LNCaP clone FGC (cell line): ENCODE measurements at regions not wholly inside any gene's neighbourhood (a gene's known extent, or its start where the extent isn't known, plus 50 kb on each side); places are given as distances from the start of the nearest gene placed in this dataset.
"Not testable (repeated sequence)": the region's sequence is repeated elsewhere in the genome, so short reads cannot be mapped to it uniquely, and the experiment has no call there.

Experiments used
- DNase-seq: peaks from one replicate; pipeline ENCODE4 v3.0.0-alpha.2; 2011; ENCODE audit warnings: low read depth
- H3K4me3 ChIP-seq: 2 replicates; pipeline ENCODE4 v1.5.1; 2011; ENCODE audit warnings: mild to moderate bottlenecking, low read depth, low read length, control low read depth
- CTCF ChIP-seq: IDR thresholded peaks from 2 replicates; pipeline ENCODE4 v1.5.1; 2012; ENCODE audit warnings: mild to moderate bottlenecking; ENCODE audit not compliant: control insufficient read depth, insufficient read depth; ENCODE audit errors: extremely low read depth

- no peak overlapping the region for H3K4me3 ChIP-seq
- no peak for DNase-seq
- no peak for TF ChIP-seq CTCF
These were observed 184.6 kb upstream of the CMC1 start for GRCh38 chr3:28056806-28057205.

GRCh38 chr3:28057539-28057938 lies 183.9 kb upstream of the CMC1 start:
- H3K4me3 ChIP-seq: no peak overlapping the region
- no peak for TF ChIP-seq CTCF
- no peak for DNase-seq

- DNase-seq: not testable (repeated sequence)
- H3K4me3 ChIP-seq: peak overlapping the region; percentile 56
These were observed 182.2 kb upstream of the CMC1 start for GRCh38 chr3:28059199-28059598.

GRCh38 chr3:28066020-28066419 lies 175.4 kb upstream of the CMC1 start:
- TF ChIP-seq CTCF: no peak
- no peak overlapping the region for H3K4me3 ChIP-seq
- no peak for DNase-seq

GRCh38 chr3:28067014-28067413 lies 174.4 kb upstream of the CMC1 start:
- DNase-seq: no peak
- no peak overlapping the region for H3K4me3 ChIP-seq
- TF ChIP-seq CTCF: no peak

- no peak for DNase-seq
- no peak for TF ChIP-seq CTCF
- no peak overlapping the region for H3K4me3 ChIP-seq
These were observed 173.1 kb upstream of the CMC1 start for GRCh38 chr3:28068342-28068741.

- no peak overlapping the region for H3K4me3 ChIP-seq
- DNase-seq: no peak
- TF ChIP-seq CTCF: no peak
These were observed 172.0 kb upstream of the CMC1 start for GRCh38 chr3:28069438-28069837.

GRCh38 chr3:28076246-28076645 lies 165.2 kb upstream of the CMC1 start:
- no peak for DNase-seq
- no peak overlapping the region for H3K4me3 ChIP-seq
- no peak for TF ChIP-seq CTCF
